HCT116 (cell line): ENCODE measurements at regions not wholly inside any gene's neighbourhood (a gene's known extent, or its start where the extent isn't known, plus 50 kb on each side); places are given as distances from the start of the nearest gene placed in this dataset.

Experiments used
- ATAC-seq: fragments of 200-7000 bp; cut with Tn5 transposase; 2 replicates; pipeline ENCODE4 v1.9.1; 2020; ENCODE audit warnings: mild to moderate bottlenecking, moderate library complexity
- BruUV-seq: library from RNA; stranded (reverse); fragments of 400-500 nt; replicated peaks from 2 replicates; lab custom pipeline; 2021; lab: Mats Ljungman, UMichigan
- CTCF ChIA-PET: fragments of 300-600 bp; sonication (Branson Sonifier 250); formaldehyde crosslinking; loops from one replicate; lab custom pipeline; 2021; ENCODE audit warnings: antibody characterized with exemption; lab: Charles Lee
- POLR2A ChIA-PET: fragments of 300-600, 350-600 bp; sonication (Branson Sonifier 250); formaldehyde crosslinking; loops from one replicate; lab custom pipeline; 2021; ENCODE audit warnings: antibody characterized with exemption; lab: Charles Lee
- RAD21 ChIA-PET, 2 experiments: fragments of 300-600 bp; sonication (Branson Sonifier 250); formaldehyde crosslinking; loops; one replicate each; lab custom pipeline; 2023; ENCODE audit warnings: low total read pairs in 2 of 2; ENCODE audit not compliant: uncharacterized antibody in 2 of 2, unreplicated experiment in 2 of 2, low non-redundant PET in 1 of 2; lab: Charles Lee
- DNase-seq: peaks from one replicate; pipeline ENCODE4 v3.0.0-alpha.2; 2010; ENCODE audit warnings: low read depth, low spot score
- H2AFZ ChIP-seq: fragments of 200-600 bp; shearing (Covaris generic), sonication (generic); 2 replicates; pipeline ENCODE4 v1.6.1; 2017; ENCODE audit warnings: low read depth, mixed run types, mixed read lengths, antibody characterized with exemption, low read length; ENCODE audit not compliant: poor library complexity, severe bottlenecking
- H3K27ac ChIP-seq: 2 replicates; pipeline ENCODE4 v1.5.1; 2012; ENCODE audit warnings: low read depth, low read length
- H3K27me3 ChIP-seq: fragments of 200-600 bp; sonication (generic); 2 replicates; pipeline ENCODE4 v1.6.1; 2016; ENCODE audit warnings: mixed run types, low read length, mixed read lengths; ENCODE audit not compliant: insufficient read depth
- H3K36me3 ChIP-seq, 2 experiments: fragments of 200-500 bp in 1 of 2; fragments of 200-600 bp in 1 of 2; sonication (Bioruptor generic) in 1 of 2; sonication (generic) in 1 of 2; 2 replicates each; pipeline versions ENCODE4 v1.5.1 to v1.6.1; 2014 to 2016; ENCODE audit warnings: low read length in 2 of 2, inconsistent platforms in 1 of 2, mixed read lengths in 1 of 2, mixed run types in 1 of 2; ENCODE audit not compliant: insufficient read depth in 2 of 2, control insufficient read depth in 1 of 2
- H3K4me1 ChIP-seq, 2 experiments: fragments of 200-600 bp in 1 of 2; sonication (generic) in 1 of 2; 2 replicates each; pipeline versions ENCODE4 v1.5.1 to v1.6.1; 2012 to 2017; ENCODE audit warnings: low read length in 2 of 2, inconsistent platforms in 1 of 2, mild to moderate bottlenecking in 1 of 2, mixed read lengths in 1 of 2, mixed run types in 1 of 2, moderate library complexity in 1 of 2; ENCODE audit not compliant: insufficient read depth in 2 of 2, control insufficient read depth in 1 of 2
- H3K4me2 ChIP-seq: fragments of 200-600 bp; sonication (generic); 2 replicates; pipeline ENCODE4 v1.6.1; 2017; ENCODE audit warnings: mixed run types, low read length, mixed read lengths
- H3K4me3 ChIP-seq, 2 experiments: fragments of 200-600 bp in 1 of 2; sonication (generic) in 1 of 2; replicated peaks in 1 of 2; 2 replicates each; pipeline ENCODE4 v1.5.1; 2011 to 2016; ENCODE audit warnings: low read length in 2 of 2, control low read depth in 1 of 2, low read depth in 1 of 2, mild to moderate bottlenecking in 1 of 2, mixed read lengths in 1 of 2, mixed run types in 1 of 2
- H3K79me2 ChIP-seq: fragments of 200-600 bp; sonication (generic); 2 replicates; pipeline ENCODE4 v1.6.1; 2017; ENCODE audit warnings: mild to moderate bottlenecking, mixed run types, low read length, moderate library complexity, mixed read lengths; ENCODE audit not compliant: insufficient read depth
- H3K9ac ChIP-seq: fragments of 200-600 bp; sonication (generic); 2 replicates; pipeline ENCODE4 v1.6.1; 2016; ENCODE audit warnings: low read length, mixed read lengths
- H3K9me2 ChIP-seq: fragments of 200-600 bp; sonication (generic), shearing (Covaris generic); 2 replicates; pipeline ENCODE4 v1.6.1; 2017; ENCODE audit warnings: mixed run types, mild to moderate bottlenecking, moderate library complexity; ENCODE audit not compliant: insufficient read depth
- H3K9me3 ChIP-seq, 2 experiments: fragments of 200-500 bp in 1 of 2; fragments of 200-600 bp in 1 of 2; sonication (Bioruptor generic) in 1 of 2; sonication (generic) in 1 of 2; 2 replicates each; pipeline ENCODE4 v1.6.1; 2014 to 2017; ENCODE audit warnings: low read length in 2 of 2, mixed read lengths in 2 of 2, inconsistent platforms in 1 of 2, low read depth in 1 of 2, mild to moderate bottlenecking in 1 of 2, mixed run types in 1 of 2, moderate library complexity in 1 of 2; ENCODE audit not compliant: control insufficient read depth in 1 of 2, insufficient read depth in 1 of 2
- H4K20me1 ChIP-seq: fragments of 200-600 bp; sonication (generic), shearing (Covaris generic); 2 replicates; pipeline ENCODE4 v1.6.1; 2017; ENCODE audit warnings: mixed run types, mild to moderate bottlenecking, moderate library complexity; ENCODE audit not compliant: insufficient read depth
- CBX3 ChIP-seq: IDR thresholded peaks from 2 replicates; pipeline ENCODE4 v1.6.1; 2012; ENCODE audit warnings: low read depth
- CEBPB ChIP-seq: IDR thresholded peaks from 2 replicates; pipeline ENCODE4 v1.6.1; 2012; ENCODE audit warnings: low read depth
- EGR1 ChIP-seq: IDR thresholded peaks from 2 replicates; pipeline ENCODE4 v1.6.1; 2012; ENCODE audit warnings: low read depth
- ELF1 ChIP-seq: IDR thresholded peaks from 2 replicates; pipeline ENCODE4 v1.6.1; 2012; ENCODE audit warnings: low read depth, borderline replicate concordance
- FOSL1 ChIP-seq: IDR thresholded peaks from 2 replicates; pipeline ENCODE4 v1.6.1; 2012; ENCODE audit warnings: low read depth
- JUND ChIP-seq: IDR thresholded peaks from 2 replicates; pipeline ENCODE4 v1.6.1; 2012
- POLR2A ChIP-seq: IDR thresholded peaks from 2 replicates; pipeline ENCODE4 v1.7.0; 2011; ENCODE audit warnings: borderline replicate concordance; ENCODE audit not compliant: insufficient read depth, insufficient read length; ENCODE audit errors: extremely low read depth
- POLR2AphosphoS5 ChIP-seq: IDR thresholded peaks from 2 replicates; pipeline ENCODE4 v1.6.1; 2011; ENCODE audit warnings: mild to moderate bottlenecking, low read depth, low read length, moderate library complexity
- RAD21 ChIP-seq: IDR thresholded peaks from 2 replicates; pipeline ENCODE4 v1.6.1; 2012; ENCODE audit warnings: low read depth, mild to moderate bottlenecking
- SIN3A ChIP-seq: IDR thresholded peaks from 2 replicates; pipeline ENCODE4 v1.6.1; 2012; ENCODE audit warnings: low read depth
- SP1 ChIP-seq: IDR thresholded peaks from 2 replicates; pipeline ENCODE4 v1.6.1; 2012; ENCODE audit warnings: low read depth
- SRF ChIP-seq: IDR thresholded peaks from 2 replicates; pipeline ENCODE4 v1.6.1; 2012; ENCODE audit warnings: low read depth
- TCF7L2 ChIP-seq: IDR thresholded peaks from 2 replicates; pipeline ENCODE4 v1.7.0; 2011; ENCODE audit warnings: borderline replicate concordance, inconsistent platforms; ENCODE audit not compliant: insufficient read depth, insufficient read length; ENCODE audit errors: extremely low read depth
- YY1 ChIP-seq: IDR thresholded peaks from 2 replicates; pipeline ENCODE4 v1.6.1; 2011; ENCODE audit warnings: low read length, low read depth, moderate library complexity, mild to moderate bottlenecking; ENCODE audit not compliant: insufficient replicate concordance; ENCODE audit errors: extremely low read depth
- ZFX ChIP-seq: fragments of 450-650 bp; IDR thresholded peaks from 2 replicates; pipeline ENCODE4 v1.6.1; 2017
- ZNF274 ChIP-seq: fragments of 200-500 bp; sonication (Bioruptor generic); IDR thresholded peaks from 2 replicates; pipeline ENCODE4 v1.6.1; 2014; ENCODE audit warnings: mild to moderate bottlenecking, low read depth, low read length, inconsistent platforms
- intact Hi-C: fragments of 100-400 bp; cut with micrococcal nuclease; formaldehyde crosslinking; loops from 2 replicates; pipeline ENCODE4 v1.10.0; 2022
- TF ChIP-seq, protein P1 (sequence below): IDR thresholded peaks from 2 replicates; pipeline ENCODE4 v1.6.1; 2012

DNA sequence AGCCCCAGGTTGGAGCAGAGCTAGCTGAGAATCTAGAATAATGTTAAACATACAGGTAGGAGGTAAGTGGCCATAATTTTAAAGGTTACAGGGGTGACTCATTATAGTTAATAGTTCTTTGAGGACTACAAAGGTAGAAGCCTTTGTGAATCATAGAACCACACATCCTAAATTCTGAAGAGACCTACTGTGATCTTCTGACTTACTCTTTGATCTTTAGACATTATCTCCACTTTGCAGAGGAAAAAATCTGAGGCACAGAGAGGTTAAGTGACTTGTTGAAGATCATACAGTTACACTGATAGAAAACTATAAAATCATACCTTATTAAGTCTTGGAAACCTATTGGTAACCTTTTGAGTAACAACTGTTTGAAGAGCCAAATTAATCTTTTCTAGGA lies 1051.3 kb upstream of the NRXN1 start:
- peaks cover 12 to 51% of the 10 kb centered on the region in 2 experiments for H3K4me1 ChIP-seq
- no peak overlapping the region for H3K9ac ChIP-seq
- H3K4me3 ChIP-seq: peak overlapping the region in 1 of 2 experiments; percentile 13; a peak in 1 of 4 replicates
- no peaks in the 10 kb centered on the region for H3K9me2 ChIP-seq
- H3K36me3 ChIP-seq: no peaks in the 10 kb centered on the region
- ChIA-PET POLR2A (no interaction called here), CTCF (no interaction called here), RAD21 (no interaction called here)
- peak; percentile 82 for ATAC-seq
- TF ChIP-seq YY1 (no peak), RAD21 (peak; percentile 14; the same call in 1 of the 2 replicates), ZNF274 (no peak), CBX3 (peak; percentile 34; the same call in 1 of the 2 replicates), POLR2A (no peak), SRF (peak; percentile 78), SIN3A (peak; percentile 74; the same call in 1 of the 2 replicates), TCF7L2 (peak; percentile 98), JUND (peak; percentile 98), ELF1 (no peak), CEBPB (peak; percentile 82), FOSL1 (peak; percentile 96), ZFX (no peak), SP1 (peak; percentile 92), POLR2AphosphoS5 (peak; percentile 44; the same call in 1 of the 2 replicates), EGR1 (peak; percentile 23; the same call in 1 of the 2 replicates)
- TF ChIP-seq, protein P1, sequence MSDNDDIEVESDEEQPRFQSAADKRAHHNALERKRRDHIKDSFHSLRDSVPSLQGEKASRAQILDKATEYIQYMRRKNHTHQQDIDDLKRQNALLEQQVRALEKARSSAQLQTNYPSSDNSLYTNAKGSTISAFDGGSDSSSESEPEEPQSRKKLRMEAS: peak; percentile 43; the same call in 1 of the 2 replicates
- intact Hi-C loops: no loop called here
- H3K4me2 ChIP-seq: peak overlapping the region; percentile 54
- BruUV-seq: no TSS peak
- peak overlapping the region; percentile 47 for H2AFZ ChIP-seq
- no peaks in the 10 kb centered on the region for H3K9me3 ChIP-seq
- peak overlapping the region; percentile 75 for H3K27ac ChIP-seq
- H3K27me3 ChIP-seq: no peaks in the 10 kb centered on the region
- no peaks in the 10 kb centered on the region for H4K20me1 ChIP-seq
- peak; percentile 86 for DNase-seq
- no peaks in the 10 kb centered on the region for H3K79me2 ChIP-seq
